ENCODE measurements at regions not wholly inside any gene's neighbourhood (a gene's known extent, or its start where the extent isn't known, plus 50 kb on each side); places are given as distances from the start of the nearest gene placed in this dataset.

DNA sequence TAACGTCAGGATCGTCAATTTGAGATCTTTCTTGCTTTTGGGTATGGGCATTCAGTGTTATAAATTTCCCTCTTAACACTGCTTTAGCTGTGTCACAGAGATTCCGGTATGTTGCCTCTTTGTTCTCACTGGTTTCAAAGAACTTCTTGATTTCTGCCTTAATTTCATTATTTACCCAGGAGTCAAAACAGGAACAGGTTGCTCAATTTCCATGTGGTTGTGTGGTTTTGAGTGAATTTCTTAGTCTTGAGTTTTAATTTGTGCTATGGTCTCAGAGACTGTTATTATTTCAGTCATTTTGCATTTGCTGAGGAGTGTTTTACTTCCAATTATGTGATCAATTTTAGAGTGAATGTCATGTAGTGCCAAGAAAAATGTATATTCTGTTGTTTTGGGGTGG is 153.1 kb downstream of the PCDH17 start:
- Histone ChIP-seq H3K4me2 (ENCODE audit: low read depth, low read length, poor library complexity, severe bottlenecking) (no peak overlapping the region), H3K4me3 (ENCODE audit: low read length, poor library complexity, severe bottlenecking) (no peak overlapping the region), H3K36me3 (ENCODE audit: insufficient read depth, low read length) (no peaks in the 10 kb centered on the region), H4K20me1 (ENCODE audit: insufficient read depth, low read length, poor library complexity, severe bottlenecking) (no peaks in the 10 kb centered on the region), H3K79me2 (ENCODE audit: insufficient read depth, low read length) (no peaks in the 10 kb centered on the region), H3K27me3 (ENCODE audit: insufficient read depth, low read length, poor library complexity, severe bottlenecking) (no peaks in the 10 kb centered on the region), H3K9ac (ENCODE audit: low read depth, low read length, poor library complexity, severe bottlenecking) (no peak overlapping the region), H3K9me3 (ENCODE audit: insufficient read depth, low read depth, low read length) (no peaks in the 10 kb centered on the region), H3K9me2 (replicated peaks; ENCODE audit: low read depth, low read length) (no peaks in the 10 kb centered on the region), H2AFZ (ENCODE audit: low read length) (no peak overlapping the region), H3K4me1 (ENCODE audit: insufficient read depth, low read length, poor library complexity, severe bottlenecking) (no peaks in the 10 kb centered on the region), H3F3A (ENCODE audit: low read depth) (no peaks in the 10 kb centered on the region)
- no peak for TF ChIP-seq EZH2phosphoT487 (IDR thresholded peaks at IDR 0.05; ENCODE audit: borderline replicate concordance)
- TF ChIP-seq, protein P1, sequence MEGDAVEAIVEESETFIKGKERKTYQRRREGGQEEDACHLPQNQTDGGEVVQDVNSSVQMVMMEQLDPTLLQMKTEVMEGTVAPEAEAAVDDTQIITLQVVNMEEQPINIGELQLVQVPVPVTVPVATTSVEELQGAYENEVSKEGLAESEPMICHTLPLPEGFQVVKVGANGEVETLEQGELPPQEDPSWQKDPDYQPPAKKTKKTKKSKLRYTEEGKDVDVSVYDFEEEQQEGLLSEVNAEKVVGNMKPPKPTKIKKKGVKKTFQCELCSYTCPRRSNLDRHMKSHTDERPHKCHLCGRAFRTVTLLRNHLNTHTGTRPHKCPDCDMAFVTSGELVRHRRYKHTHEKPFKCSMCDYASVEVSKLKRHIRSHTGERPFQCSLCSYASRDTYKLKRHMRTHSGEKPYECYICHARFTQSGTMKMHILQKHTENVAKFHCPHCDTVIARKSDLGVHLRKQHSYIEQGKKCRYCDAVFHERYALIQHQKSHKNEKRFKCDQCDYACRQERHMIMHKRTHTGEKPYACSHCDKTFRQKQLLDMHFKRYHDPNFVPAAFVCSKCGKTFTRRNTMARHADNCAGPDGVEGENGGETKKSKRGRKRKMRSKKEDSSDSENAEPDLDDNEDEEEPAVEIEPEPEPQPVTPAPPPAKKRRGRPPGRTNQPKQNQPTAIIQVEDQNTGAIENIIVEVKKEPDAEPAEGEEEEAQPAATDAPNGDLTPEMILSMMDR (conservative IDR thresholded peaks at IDR 0.05; ENCODE audit: low read length): no peak

DNA sequence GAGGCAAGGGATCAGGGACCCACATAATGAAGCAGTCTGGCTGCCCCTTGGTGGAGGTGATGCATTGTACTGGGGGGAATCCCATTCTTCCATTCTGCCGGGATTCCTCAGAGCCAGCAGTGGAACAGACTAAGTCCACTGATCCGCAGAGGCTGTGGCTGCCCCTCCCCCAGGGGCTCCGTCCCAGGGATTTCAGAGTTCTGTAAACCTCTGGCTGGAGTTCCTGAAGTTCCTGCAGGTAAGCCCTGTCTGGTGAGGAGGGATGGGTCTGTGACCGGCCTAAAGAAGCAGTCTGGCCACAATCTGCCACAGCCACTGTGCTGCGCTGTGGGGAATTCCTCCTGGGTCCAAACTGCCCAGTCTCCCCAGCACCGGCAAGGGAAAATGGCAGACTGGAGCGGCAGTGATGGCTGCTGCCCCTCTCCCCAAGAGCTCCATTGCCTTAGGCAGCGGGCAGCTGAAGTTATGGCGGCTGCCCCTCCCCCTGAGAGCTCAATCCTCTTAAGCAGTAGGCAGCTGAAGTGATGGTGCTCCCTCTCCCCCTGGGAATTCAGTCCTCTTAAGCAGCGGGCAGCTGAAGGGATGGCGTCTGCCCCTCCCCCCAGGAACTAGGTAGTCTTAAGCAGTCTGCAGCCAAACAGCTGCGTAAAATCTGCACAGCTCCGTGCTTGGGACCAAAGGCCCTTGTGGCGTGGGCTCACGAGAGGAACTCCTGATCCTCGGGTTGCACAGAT is 155.7 kb downstream of the PCDH17 start:
- no peak overlapping the region for H2AFZ ChIP-seq (ENCODE audit: low read length)
- H3K4me2 ChIP-seq (ENCODE audit: low read depth, low read length, poor library complexity, severe bottlenecking): no peak overlapping the region
- no peaks in the 10 kb centered on the region for H3K9me2 ChIP-seq (replicated peaks; ENCODE audit: low read depth, low read length)
- H3F3A ChIP-seq (ENCODE audit: low read depth): no peaks in the 10 kb centered on the region
- no peaks in the 10 kb centered on the region for H3K79me2 ChIP-seq (ENCODE audit: insufficient read depth, low read length)
- H3K4me1 ChIP-seq (ENCODE audit: insufficient read depth, low read length, poor library complexity, severe bottlenecking): no peaks in the 10 kb centered on the region
- no peaks in the 10 kb centered on the region for H4K20me1 ChIP-seq (ENCODE audit: insufficient read depth, low read length, poor library complexity, severe bottlenecking)
- H3K4me3 ChIP-seq (ENCODE audit: low read length, poor library complexity, severe bottlenecking): no peak overlapping the region
- H3K9ac ChIP-seq (ENCODE audit: low read depth, low read length, poor library complexity, severe bottlenecking): no peak overlapping the region
- TF ChIP-seq, protein P1 (conservative IDR thresholded peaks at IDR 0.05; ENCODE audit: low read length): no peak
- H3K9me3 ChIP-seq (ENCODE audit: insufficient read depth, low read depth, low read length): no peaks in the 10 kb centered on the region
- no peaks in the 10 kb centered on the region for H3K27me3 ChIP-seq (ENCODE audit: insufficient read depth, low read length, poor library complexity, severe bottlenecking)
- no peaks in the 10 kb centered on the region for H3K36me3 ChIP-seq (ENCODE audit: insufficient read depth, low read length)

DNA sequence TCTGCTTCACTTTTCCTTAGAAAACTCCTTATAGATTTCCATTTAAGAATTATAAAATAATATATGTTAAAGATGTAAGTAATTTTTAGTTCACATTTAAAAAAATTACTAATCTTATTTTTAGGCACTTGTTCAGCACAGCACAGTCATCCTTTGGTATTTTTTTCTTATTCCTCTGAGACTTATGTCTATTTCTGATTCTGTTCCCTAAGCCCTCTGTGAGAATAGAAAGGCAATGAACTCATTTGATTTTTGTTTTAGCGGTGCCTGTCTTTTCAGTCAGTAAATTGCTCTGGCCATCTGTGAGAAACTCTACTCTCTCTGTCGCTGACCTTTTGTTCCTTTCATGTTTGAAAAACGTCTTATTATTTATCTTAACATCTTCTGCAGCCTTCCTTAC is 168.1 kb downstream of the PCDH17 start:
- TF ChIP-seq, protein P1 (conservative IDR thresholded peaks at IDR 0.05; ENCODE audit: low read length): no peak
- no peak for TF ChIP-seq EZH2phosphoT487 (IDR thresholded peaks at IDR 0.05; ENCODE audit: borderline replicate concordance)
- Histone ChIP-seq H3K4me1 (ENCODE audit: insufficient read depth, low read length, poor library complexity, severe bottlenecking) (no peaks in the 10 kb centered on the region), H3K36me3 (ENCODE audit: insufficient read depth, low read length) (no peaks in the 10 kb centered on the region)

More for the DNA sequence above, 168.1 kb downstream of the PCDH17 start:
- Histone ChIP-seq H3K9ac (ENCODE audit: low read depth, low read length, poor library complexity, severe bottlenecking) (no peak overlapping the region), H3F3A (ENCODE audit: low read depth) (no peaks in the 10 kb centered on the region), H3K79me2 (ENCODE audit: insufficient read depth, low read length) (no peaks in the 10 kb centered on the region), H3K9me3 (ENCODE audit: insufficient read depth, low read depth, low read length) (no peaks in the 10 kb centered on the region), H3K9me2 (replicated peaks; ENCODE audit: low read depth, low read length) (no peaks in the 10 kb centered on the region), H4K20me1 (ENCODE audit: insufficient read depth, low read length, poor library complexity, severe bottlenecking) (no peaks in the 10 kb centered on the region), H2AFZ (ENCODE audit: low read length) (no peak overlapping the region), H3K4me3 (ENCODE audit: low read length, poor library complexity, severe bottlenecking) (no peak overlapping the region), H3K27me3 (ENCODE audit: insufficient read depth, low read length, poor library complexity, severe bottlenecking) (no peaks in the 10 kb centered on the region), H3K4me2 (ENCODE audit: low read depth, low read length, poor library complexity, severe bottlenecking) (no peak overlapping the region)
